Activated naive CD8-positive, alpha-beta T cell treated with anti-CD3 and anti-CD28 coated beads, Interleukin-2, amount 50 U/mL, for 16 hours (primary cell): ENCODE measurements at regions not wholly inside any gene's neighbourhood (a gene's known extent, or its start where the extent isn't known, plus 50 kb on each side); places are given as distances from the start of the nearest gene placed in this dataset.
A peak's percentile ranks its signal among the peaks of the same experiment; 100 is the strongest.
"Not testable (repeated sequence)": the region's sequence is repeated elsewhere in the genome, so short reads cannot be mapped to it uniquely, and the experiment has no call there.

Experiments
- DNase-seq: peaks from one replicate; pipeline ENCODE4 v3.0.0-alpha.2; 2020; ENCODE audit warnings: low read depth, low spot score

DNA sequence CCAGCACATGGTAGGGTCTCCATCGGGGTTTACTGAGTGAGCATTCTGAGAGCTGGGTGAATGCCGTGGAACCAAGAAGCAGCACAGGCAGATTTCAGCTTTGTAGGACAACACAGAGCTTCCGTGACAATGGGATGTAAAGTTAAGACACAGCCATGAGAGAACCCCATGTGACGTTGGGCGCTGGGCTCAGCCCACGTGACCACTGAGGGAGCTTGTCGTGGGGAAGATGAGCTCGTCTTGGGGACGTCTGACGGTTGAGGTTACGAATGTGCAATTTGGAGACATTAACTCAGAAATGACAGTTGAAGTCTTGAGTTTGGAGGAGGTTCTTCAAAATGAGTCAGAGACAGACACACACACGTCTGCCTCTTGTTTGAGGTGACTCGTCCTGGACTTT is 51.5 kb upstream of the MUC20 start:
- DNase-seq: not testable (repeated sequence)

- DNase-seq: not testable (repeated sequence)
Measured at GRCh38 chr3:195668131-195668766, 52.5 kb upstream of the MUC20 start.

DNA sequence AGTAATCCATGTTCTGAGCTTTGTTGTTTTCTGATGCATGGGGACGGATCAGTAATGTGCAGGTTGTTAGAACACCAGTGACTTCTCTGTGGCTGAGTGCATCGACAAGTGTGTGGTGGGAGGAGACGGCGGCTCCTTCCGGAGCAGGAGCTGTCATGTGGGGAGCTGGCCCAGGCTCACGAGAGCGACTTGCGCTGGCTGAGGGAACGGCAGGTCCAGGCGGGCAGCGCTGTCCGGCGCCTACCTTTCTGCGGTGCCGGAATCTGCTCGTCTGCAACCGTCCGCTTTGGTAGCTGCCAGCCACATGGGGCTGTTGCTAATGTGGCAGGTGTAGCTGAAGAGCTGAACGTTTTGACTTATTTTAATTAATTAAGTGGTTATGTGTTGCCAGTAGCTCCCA is 55.5 kb upstream of the MUC20 start:
- not testable (repeated sequence) for DNase-seq

DNA sequence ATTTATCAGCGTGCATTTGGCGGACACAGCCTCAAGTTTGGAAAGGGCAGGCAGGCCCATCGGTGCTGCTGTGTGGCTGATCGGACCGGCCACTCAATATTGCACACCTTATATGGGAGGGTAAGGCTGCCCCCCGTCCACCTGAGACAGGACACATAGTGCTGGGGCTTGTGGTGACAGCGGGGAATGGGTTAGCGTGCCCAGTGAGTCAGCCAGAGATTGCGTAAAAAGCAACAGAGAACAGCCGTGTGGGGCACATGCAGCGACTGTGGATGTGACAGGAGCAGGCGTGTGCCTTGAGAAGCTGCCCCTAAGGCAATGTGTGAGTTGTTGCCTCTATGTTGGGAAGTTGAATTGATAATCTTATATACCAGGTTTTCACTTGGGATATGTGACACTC is 56.6 kb upstream of the MUC20 start:
- DNase-seq: not testable (repeated sequence)

GRCh38 chr3:195659136-195659533 is 61.6 kb upstream of the MUC20 start:
- not testable (repeated sequence) for DNase-seq

GRCh38 chr3:195658381-195659135 is 62.2 kb upstream of the MUC20 start:
- not testable (repeated sequence) for DNase-seq

- DNase-seq: peak; percentile 73
Measured at GRCh38 chr3:195657475-195658372, 63.1 kb upstream of the MUC20 start.

DNA sequence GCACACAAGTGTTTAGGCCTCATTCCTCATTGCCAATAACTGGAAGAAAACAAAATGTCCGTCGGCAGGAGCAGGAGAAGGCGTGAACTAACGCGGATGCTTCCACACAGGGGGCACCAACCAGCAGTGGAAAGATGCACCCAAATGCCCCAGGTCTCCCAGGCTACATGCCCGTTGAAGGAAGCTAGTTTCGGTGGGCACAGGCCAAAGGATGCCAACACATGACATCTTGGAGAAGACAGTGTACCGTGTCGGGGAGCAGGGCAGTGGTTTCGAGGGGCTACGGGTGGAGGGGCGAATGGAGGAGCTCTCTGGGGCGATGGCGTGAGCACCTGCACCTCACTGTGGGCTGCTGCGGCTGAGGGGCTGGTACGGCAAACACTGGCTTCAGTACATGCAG is 64.7 kb upstream of the MUC20 start:
- DNase-seq: not testable (repeated sequence)

- DNase-seq: not testable (repeated sequence)
Measured at GRCh38 chr3:195654746-195655145, 66.0 kb upstream of the MUC20 start.

DNA sequence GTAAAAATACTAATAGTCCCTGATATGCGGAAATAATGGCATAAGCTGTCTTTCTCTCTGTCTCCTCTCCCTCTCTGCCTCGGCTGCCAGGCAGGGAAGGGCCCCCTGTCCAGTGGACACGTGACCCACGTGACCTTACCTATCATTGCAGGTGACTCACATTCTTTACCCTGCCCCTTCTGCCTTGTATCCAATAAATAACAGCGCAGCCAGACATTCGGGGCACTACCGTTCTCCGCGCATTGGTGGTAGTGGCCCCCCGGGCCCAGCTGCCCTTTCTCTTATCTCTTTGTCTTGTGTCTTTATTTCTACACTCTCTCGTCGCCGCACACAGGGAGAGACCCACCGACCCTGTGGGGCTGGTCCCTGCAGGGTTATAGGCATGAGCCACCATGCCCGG is 66.6 kb upstream of the MUC20 start:
- not testable (repeated sequence) for DNase-seq

- not testable (repeated sequence) for DNase-seq
Measured at GRCh38 chr3:195653641-195654040, 67.1 kb upstream of the MUC20 start.

GRCh38 chr3:195647912-195648702 is 64.4 kb upstream of the APOD start:
- not testable (repeated sequence) for DNase-seq

DNA sequence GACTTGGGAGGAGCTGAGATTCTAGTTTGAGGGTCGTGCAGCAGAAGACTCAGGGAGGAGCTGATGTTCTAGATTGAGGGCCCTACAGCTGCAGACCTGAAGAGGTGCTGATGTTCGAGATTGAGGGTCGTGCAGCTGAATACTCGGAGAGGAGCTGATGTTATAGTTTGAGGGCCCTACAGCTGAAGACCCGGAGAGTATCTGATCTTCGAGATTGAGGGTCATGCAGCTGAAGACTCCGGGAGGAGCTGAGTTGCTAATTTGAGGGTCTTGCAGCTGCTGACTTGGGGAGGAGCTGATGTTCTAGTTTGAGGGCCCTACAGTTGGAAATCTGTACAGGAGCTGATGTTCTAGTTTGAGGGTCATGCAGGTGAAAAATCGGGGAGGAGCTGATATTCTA is 62.1 kb upstream of the APOD start:
- not testable (repeated sequence) for DNase-seq

GRCh38 chr3:195643245-195643644 is 59.5 kb upstream of the APOD start:
- not testable (repeated sequence) for DNase-seq

DNA sequence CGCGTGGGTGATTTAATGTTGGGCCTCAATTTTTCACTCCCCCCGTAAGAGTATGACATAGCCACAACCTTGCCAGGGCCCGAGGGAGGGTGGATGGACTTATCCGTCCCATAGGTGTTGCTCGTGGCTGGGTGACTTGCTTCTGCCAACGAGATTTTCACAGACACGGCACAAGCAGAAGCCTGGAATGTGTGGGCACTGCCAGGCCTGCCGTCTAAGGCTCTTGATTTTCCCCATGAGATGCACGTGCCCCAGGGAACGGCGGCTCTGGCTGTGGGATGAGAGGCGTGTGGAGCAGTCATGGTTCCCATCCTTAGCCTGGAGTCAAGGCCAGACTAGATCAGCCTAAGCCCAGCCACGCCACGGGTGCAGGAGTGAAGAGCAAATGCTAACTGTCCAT is 58.6 kb upstream of the APOD start:
- DNase-seq: not testable (repeated sequence)

- not testable (repeated sequence) for DNase-seq
Measured at GRCh38 chr3:195638456-195638855, 54.7 kb upstream of the APOD start.

DNA sequence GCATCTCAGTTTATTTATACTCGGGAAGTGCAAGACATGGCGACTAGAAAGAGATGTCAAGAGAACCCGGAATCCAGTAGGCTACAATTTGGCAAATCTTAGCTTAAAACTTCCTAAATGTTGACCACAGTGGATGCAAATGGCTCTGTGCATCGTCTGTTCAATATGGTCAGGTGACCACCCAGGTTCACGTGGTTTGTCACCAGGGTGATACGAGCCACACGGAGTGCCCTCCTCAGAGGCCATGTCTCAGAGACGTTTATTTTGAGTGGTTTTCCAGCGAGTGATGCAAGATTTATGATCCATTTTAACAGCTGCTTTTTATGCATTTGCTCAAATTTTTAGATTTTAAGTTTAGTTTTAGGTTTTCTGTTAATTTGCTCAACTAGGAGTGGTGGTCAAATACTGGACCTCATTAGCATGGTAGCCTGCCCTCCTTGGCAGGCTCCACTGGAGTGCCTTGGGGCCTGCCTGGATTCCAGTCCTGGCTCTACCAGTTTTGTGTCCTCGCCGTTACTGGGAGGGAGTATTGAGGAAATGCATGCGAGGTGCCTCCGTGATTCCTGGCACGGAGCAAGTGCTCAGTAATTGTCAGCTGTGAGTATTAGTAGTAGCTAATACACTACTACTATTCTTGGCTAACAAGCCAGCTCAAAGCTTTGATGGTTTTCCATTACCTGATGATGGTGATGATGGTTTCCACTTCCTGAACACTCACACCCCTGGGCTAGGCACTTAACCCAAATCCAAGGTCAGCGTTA is 53.9 kb upstream of the APOD start:
- not testable (repeated sequence) for DNase-seq

GRCh38 chr3:195637011-195637410 is 53.3 kb upstream of the APOD start:
- not testable (repeated sequence) for DNase-seq

- not testable (repeated sequence) for DNase-seq
Measured at GRCh38 chr3:195635898-195636685, 52.4 kb upstream of the APOD start.
